AG09309 (cell line): ENCODE measurements at regions not wholly inside any gene's neighbourhood (a gene's known extent, or its start where the extent isn't known, plus 50 kb on each side); places are given as distances from the start of the nearest gene placed in this dataset.

Experiments
- DNase-seq: peaks from one replicate; pipeline ENCODE4 v3.0.0-alpha.2; 2010; ENCODE audit warnings: low read depth
- H3K4me3 ChIP-seq: 2 replicates; pipeline ENCODE4 v1.5.1; 2011; ENCODE audit warnings: mild to moderate bottlenecking, low read depth, low read length, moderate library complexity; ENCODE audit not compliant: control insufficient read depth
- CTCF ChIP-seq: IDR thresholded peaks from 2 replicates; pipeline ENCODE4 v1.5.1; 2011; ENCODE audit warnings: mild to moderate bottlenecking, low read depth, low read length, inconsistent platforms; ENCODE audit not compliant: insufficient read depth, control insufficient read depth; ENCODE audit errors: missing control alignments

- TF ChIP-seq CTCF: no peak
- DNase-seq: no peak
- no peak overlapping the region for H3K4me3 ChIP-seq
These were observed 1597.1 kb upstream of the MIR17HG start for GRCh38 chr13:89750371-89750770.

- H3K4me3 ChIP-seq: no peak overlapping the region
- no peak for TF ChIP-seq CTCF
- DNase-seq: no peak
These were observed 1596.0 kb upstream of the MIR17HG start for GRCh38 chr13:89751432-89751930.

GRCh38 chr13:89752394-89752793 is 1595.1 kb upstream of the MIR17HG start:
- no peak for DNase-seq
- no peak for TF ChIP-seq CTCF
- no peak overlapping the region for H3K4me3 ChIP-seq

- H3K4me3 ChIP-seq: no peak overlapping the region
- no peak for DNase-seq
- no peak for TF ChIP-seq CTCF
These were observed 1591.6 kb upstream of the MIR17HG start for GRCh38 chr13:89755729-89756492.

GRCh38 chr13:89763005-89763404 is 1584.5 kb upstream of the MIR17HG start:
- no peak for TF ChIP-seq CTCF
- no peak for DNase-seq

GRCh38 chr13:89783221-89783755 is 1564.2 kb upstream of the MIR17HG start:
- TF ChIP-seq CTCF: no peak
- DNase-seq: no peak
- no peak overlapping the region for H3K4me3 ChIP-seq

More at GRCh38 chr13:89763005-89763404, 1584.5 kb upstream of the MIR17HG start:
- H3K4me3 ChIP-seq: no peak overlapping the region
